Loucy (cell line): ENCODE measurements at regions not wholly inside any gene's neighbourhood (a gene's known extent, or its start where the extent isn't known, plus 50 kb on each side); places are given as distances from the start of the nearest gene placed in this dataset.

Source experiments
- CTCF ChIP-seq: fragments of 200-600 bp; sonication (generic); conservative IDR thresholded peaks from 2 replicates; pipeline ENCODE4 v1.5.1; 2014; ENCODE audit warnings: mild to moderate bottlenecking, antibody characterized with exemption, low read length
- EZH2phosphoT487 ChIP-seq: fragments of 200-600 bp; IDR thresholded peaks from 2 replicates; pipeline ENCODE4 v1.6.1; 2018; ENCODE audit warnings: antibody characterized with exemption, mild to moderate bottlenecking, moderate library complexity, borderline replicate concordance

- TF ChIP-seq CTCF (no peak), EZH2phosphoT487 (no peak)
These were observed 1203.3 kb upstream of the CELF2 start for GRCh38 chr10:9814285-9814864.
